Spleen (tissue), 11 donors: ENCODE measurements at regions not wholly inside any gene's neighbourhood (a gene's known extent, or its start where the extent isn't known, plus 50 kb on each side); places are given as distances from the start of the nearest gene placed in this dataset.

Experiments used
- DNase-seq: peaks from one replicate; pipeline ENCODE4 v3.0.0-alpha.2; 2020
- H3K27ac ChIP-seq, 8 donors: fragments of 200-600 bp; sonication (generic) in 7 of 8; 1 replicate in 4 of 8; 2 replicates in 4 of 8; pipeline versions ENCODE4 v1.5.0 to v1.8.0; 2016 to 2021; ENCODE audit warnings: inconsistent platforms in 4 of 8, mild to moderate bottlenecking in 4 of 8, moderate library complexity in 1 of 8
- H3K27me3 ChIP-seq, 7 donors: fragments of 200-600 bp; sonication (generic) in 6 of 7; replicated peaks in 1 of 7; 1 replicate in 4 of 7; 2 replicates in 3 of 7; pipeline versions ENCODE4 v1.5.0 to v1.8.0; 2016 to 2021; ENCODE audit warnings: inconsistent platforms in 3 of 7, mild to moderate bottlenecking in 1 of 7
- H3K36me3 ChIP-seq, 6 donors: fragments of 200-600 bp; sonication (generic) in 5 of 6; 1 replicate in 4 of 6; 2 replicates in 2 of 6; pipeline versions ENCODE4 v1.5.0 to v1.8.0; 2016 to 2021; ENCODE audit warnings: inconsistent platforms in 2 of 6
- H3K4me1 ChIP-seq, 6 donors: fragments of 200-600 bp; sonication (generic) in 5 of 6; 1 replicate in 3 of 6; 2 replicates in 3 of 6; pipeline versions ENCODE4 v1.5.0 to v1.8.0; 2016 to 2021; ENCODE audit warnings: inconsistent platforms in 3 of 6
- H3K4me3 ChIP-seq, 8 donors: fragments of 200-600 bp; sonication (generic) in 7 of 8; 1 replicate in 4 of 8; 2 replicates in 4 of 8; pipeline versions ENCODE4 v1.5.0 to v1.8.0; 2016 to 2021; ENCODE audit warnings: inconsistent platforms in 4 of 8, mild to moderate bottlenecking in 4 of 8, moderate library complexity in 2 of 8
- H3K9me3 ChIP-seq, 8 donors: fragments of 200-600 bp; sonication (generic) in 7 of 8; 1 replicate in 4 of 8; 2 replicates in 4 of 8; pipeline versions ENCODE4 v1.5.0 to v1.8.0; 2016 to 2021; ENCODE audit warnings: inconsistent platforms in 4 of 8
- POLR2A ChIP-seq, 3 donors: fragments of 450-650 bp; IDR thresholded peaks; one replicate each; pipeline ENCODE4 v1.5.1; 2017; ENCODE audit warnings: antibody characterized with exemption in 3 of 3, mild to moderate bottlenecking in 1 of 3
- POLR2AphosphoS5 ChIP-seq, 3 donors: sonication (generic); formaldehyde crosslinking; IDR thresholded peaks; one replicate each; pipeline ENCODE4 v1.5.1; 2017; ENCODE audit warnings: antibody characterized with exemption in 3 of 3
- WGBS, 5 donors: extraction: QIAGEN DNeasy Blood & Tissue Kit in 3 of 5; methylation state at CpG; one replicate each; pipeline versions ENCODE4 v1.1.5 to v1.1.7; 2013 to 2018; 5-methylcytosine and 5-hydroxymethylcytosine counted together
- intact Hi-C: fragments of 100-400 bp; cut with DNase I; formaldehyde crosslinking; loops from one replicate; pipeline ENCODE4 v1.15.0; 2023; ENCODE audit warnings: low total_unique reads
- TF ChIP-seq, protein P1 (sequence below), 11 experiments: fragments of 200-600 bp in 7 of 11; fragments of 450-650 bp in 4 of 11; sonication (generic) in 4 of 11; IDR thresholded peaks in 8 of 11; conservative IDR thresholded peaks in 3 of 11; 1 replicate in 7 of 11; 2 replicates in 4 of 11; pipeline versions ENCODE4 v1.4.0 to v1.8.0; 2016 to 2021; ENCODE audit warnings: antibody characterized with exemption in 11 of 11, inconsistent platforms in 4 of 11, mild to moderate bottlenecking in 1 of 11
- donor health status: healthy with polysubstance abuse.
- donor health status: DM: no; HTN: no; CAD: no; lungs with moderate emphysema.
- donor health status: DM: no; HTN: no; CAD: no.
- donor health status: Bipolar disorder and iron deficiency.
- donor health status: healthy.
- donor health status: DM: no; HTN: no; CAD: no.
- donor health status: DM: yes; HTN: yes; CAD: no.

GRCh38 chr6:20263059-20263458 is 50.8 kb upstream of the MBOAT1 start:
- H3K4me3 ChIP-seq: no peak overlapping the region
- TF ChIP-seq POLR2A (IDR thresholded peaks at IDR 0.05): no peak
- H3K27me3 ChIP-seq: no peaks in the 10 kb centered on the region
- intact Hi-C loops: no loop called here
- no peak for DNase-seq
- no peak overlapping the region for H3K27ac ChIP-seq
- peaks cover 0 to 12% (median 8%) of the 10 kb centered on the region in 8 donors for H3K9me3 ChIP-seq
- no peaks in the 10 kb centered on the region for H3K36me3 ChIP-seq
- H3K4me1 ChIP-seq: peaks cover 0 to 5% (median 0%) of the 10 kb centered on the region in 6 donors
- 85 to 99% (median 93%) methylated on average over 2 of the region's 2 CpGs for WGBS, 5 donors

DNA sequence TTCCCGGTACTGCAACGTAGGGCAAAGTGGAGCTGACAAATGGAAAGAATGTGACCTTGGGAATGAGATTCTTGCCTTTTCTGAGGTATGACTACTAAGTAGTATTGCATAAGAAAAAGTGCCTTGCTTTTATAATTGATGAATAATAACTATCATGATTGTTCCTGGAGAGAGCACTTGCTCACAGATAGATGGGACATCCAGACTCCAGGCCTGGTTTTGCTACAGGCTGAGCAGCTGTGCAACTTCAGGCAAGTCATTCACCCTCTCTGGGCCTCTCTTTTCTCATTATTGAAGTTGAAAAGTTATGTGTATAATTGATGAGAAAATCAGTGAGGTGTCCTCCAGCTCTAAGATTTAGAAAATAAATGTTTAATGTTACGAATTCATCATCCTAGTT is 53.6 kb upstream of the MBOAT1 start:
- Histone ChIP-seq H3K27me3 (no peaks in the 10 kb centered on the region), H3K9me3 (peaks cover 0 to 12% (median 8%) of the 10 kb centered on the region in 8 donors), H3K4me1 (peaks cover 0 to 5% (median 0%) of the 10 kb centered on the region in 6 donors), H3K4me3 (no peak overlapping the region), H3K36me3 (no peaks in the 10 kb centered on the region), H3K27ac (no peak overlapping the region)
- DNase-seq: no peak
- TF ChIP-seq POLR2A (IDR thresholded peaks at IDR 0.05): no peak
- TF ChIP-seq, protein P1, sequence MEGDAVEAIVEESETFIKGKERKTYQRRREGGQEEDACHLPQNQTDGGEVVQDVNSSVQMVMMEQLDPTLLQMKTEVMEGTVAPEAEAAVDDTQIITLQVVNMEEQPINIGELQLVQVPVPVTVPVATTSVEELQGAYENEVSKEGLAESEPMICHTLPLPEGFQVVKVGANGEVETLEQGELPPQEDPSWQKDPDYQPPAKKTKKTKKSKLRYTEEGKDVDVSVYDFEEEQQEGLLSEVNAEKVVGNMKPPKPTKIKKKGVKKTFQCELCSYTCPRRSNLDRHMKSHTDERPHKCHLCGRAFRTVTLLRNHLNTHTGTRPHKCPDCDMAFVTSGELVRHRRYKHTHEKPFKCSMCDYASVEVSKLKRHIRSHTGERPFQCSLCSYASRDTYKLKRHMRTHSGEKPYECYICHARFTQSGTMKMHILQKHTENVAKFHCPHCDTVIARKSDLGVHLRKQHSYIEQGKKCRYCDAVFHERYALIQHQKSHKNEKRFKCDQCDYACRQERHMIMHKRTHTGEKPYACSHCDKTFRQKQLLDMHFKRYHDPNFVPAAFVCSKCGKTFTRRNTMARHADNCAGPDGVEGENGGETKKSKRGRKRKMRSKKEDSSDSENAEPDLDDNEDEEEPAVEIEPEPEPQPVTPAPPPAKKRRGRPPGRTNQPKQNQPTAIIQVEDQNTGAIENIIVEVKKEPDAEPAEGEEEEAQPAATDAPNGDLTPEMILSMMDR (IDR thresholded peaks at IDR 0.05 in 8 of 11, conservative IDR thresholded peaks at IDR 0.05 in 3 of 11): no peak
- intact Hi-C loops: no loop called here
- 85 to 93% (median 90%) methylated on average over 3 of the region's 3 CpGs for WGBS, 5 donors

DNA sequence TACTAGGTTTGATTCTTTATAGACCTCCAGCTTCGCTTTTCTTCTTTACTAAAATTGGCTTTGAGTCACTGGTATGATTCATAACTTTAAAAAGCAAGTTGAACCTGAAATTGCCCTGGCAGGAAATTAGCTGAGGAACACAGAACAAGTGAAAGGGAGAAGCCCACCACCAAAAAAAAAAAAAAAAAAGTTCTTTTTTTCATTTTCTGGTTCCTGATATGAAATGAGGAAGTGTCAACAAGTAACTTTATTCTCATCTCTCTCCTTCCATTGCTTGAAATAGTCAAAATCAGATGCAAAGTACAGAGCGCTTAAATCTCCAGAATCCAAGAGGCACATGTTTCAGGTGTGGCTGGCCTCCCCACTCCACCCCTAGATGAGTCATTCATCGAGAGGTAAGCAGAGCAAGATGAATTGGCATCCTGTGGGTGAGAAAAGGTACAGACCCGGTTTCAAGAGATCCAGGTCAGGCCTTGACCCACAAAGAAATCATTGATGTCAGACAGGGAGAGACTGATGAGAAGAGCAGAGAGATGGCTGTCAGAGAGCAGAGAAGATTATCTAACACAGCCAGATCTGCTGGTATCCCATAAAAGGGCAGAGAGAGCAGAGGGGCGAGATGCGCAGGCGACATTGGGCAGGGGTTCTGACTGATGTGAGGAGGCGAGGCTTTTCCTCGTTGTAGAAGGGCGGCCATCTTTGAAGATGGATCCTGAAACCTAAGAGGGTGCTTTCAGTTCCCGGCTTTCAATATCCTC is 54.8 kb upstream of the MBOAT1 start:
- H3K4me3 ChIP-seq: no peak overlapping the region
- 62 to 76% (median 71%) methylated on average over 11 of the region's 11 CpGs for WGBS, 5 donors
- no peak for TF ChIP-seq POLR2AphosphoS5 (IDR thresholded peaks at IDR 0.05)
- no peak for TF ChIP-seq POLR2A (IDR thresholded peaks at IDR 0.05)
- TF ChIP-seq, protein P1 (IDR thresholded peaks at IDR 0.05 in 8 of 11, conservative IDR thresholded peaks at IDR 0.05 in 3 of 11): no peak
- no peaks in the 10 kb centered on the region for H3K36me3 ChIP-seq
- H3K27ac ChIP-seq: no peak overlapping the region
- H3K27me3 ChIP-seq: no peaks in the 10 kb centered on the region
- intact Hi-C loops: no loop called here
- H3K9me3 ChIP-seq: peaks cover 0 to 12% (median 8%) of the 10 kb centered on the region in 8 donors
- peaks cover 0 to 5% (median 0%) of the 10 kb centered on the region in 6 donors for H3K4me1 ChIP-seq
- no peak for DNase-seq

DNA sequence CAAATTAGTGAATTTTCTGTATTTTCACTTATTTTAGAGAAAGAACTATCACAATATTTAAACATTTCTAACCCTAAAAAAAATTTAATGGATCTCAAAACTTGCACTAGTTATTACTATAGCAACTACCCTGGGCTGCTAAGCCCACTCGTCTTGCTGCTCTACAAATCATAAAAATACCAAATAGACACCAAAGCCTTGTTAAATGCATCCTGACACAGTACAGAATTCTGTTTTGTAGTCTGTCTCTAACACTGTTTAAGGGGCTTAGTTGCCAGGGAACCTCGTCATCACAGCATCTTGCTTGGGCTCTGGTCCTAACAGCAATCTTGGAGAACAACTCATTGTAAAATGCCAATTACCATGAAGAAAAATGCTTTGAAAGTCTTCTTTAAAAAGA is 56.9 kb upstream of the MBOAT1 start:
- no peak overlapping the region for H3K27ac ChIP-seq
- DNase-seq: no peak
- intact Hi-C loops: no loop called here
- peaks cover 0 to 5% (median 0%) of the 10 kb centered on the region in 6 donors for H3K4me1 ChIP-seq
- TF ChIP-seq POLR2AphosphoS5 (IDR thresholded peaks at IDR 0.05) (no peak), POLR2A (IDR thresholded peaks at IDR 0.05) (no peak)
- TF ChIP-seq, protein P1 (IDR thresholded peaks at IDR 0.05 in 8 of 11, conservative IDR thresholded peaks at IDR 0.05 in 3 of 11): no peak
- H3K36me3 ChIP-seq: no peaks in the 10 kb centered on the region
- no peaks in the 10 kb centered on the region for H3K27me3 ChIP-seq
- H3K4me3 ChIP-seq: no peak overlapping the region
- no peaks in the 10 kb centered on the region for H3K9me3 ChIP-seq
- 81 to 90% (median 86%) methylated on average over 2 of the region's 2 CpGs for whole genome bisulfite sequencing, 5 donors
